Activated T-cell treated with anti-CD3 and anti-CD28 coated beads, Interleukin-2, amount 50 U/mL, for 24 hours (primary cell): ENCODE measurements at regions not wholly inside any gene's neighbourhood (a gene's known extent, or its start where the extent isn't known, plus 50 kb on each side); places are given as distances from the start of the nearest gene placed in this dataset.

Experiments
- DNase-seq: peaks from one replicate; pipeline ENCODE4 v3.0.0-alpha.2; 2020
- H3K27ac Mint-ChIP-seq: 2 replicates; pipeline ENCODE4 v1.8.0; 2020; ENCODE audit warnings: mild to moderate bottlenecking, mixed read lengths
- H3K27me3 Mint-ChIP-seq: 2 replicates; pipeline ENCODE4 v1.8.0; 2020; ENCODE audit warnings: mixed read lengths
- H3K36me3 Mint-ChIP-seq: 2 replicates; pipeline ENCODE4 v1.8.0; 2020; ENCODE audit warnings: low read depth, mixed read lengths
- H3K4me1 Mint-ChIP-seq: 2 replicates; pipeline ENCODE4 v1.8.0; 2020; ENCODE audit warnings: low read depth, mixed read lengths
- H3K4me3 Mint-ChIP-seq: 2 replicates; pipeline ENCODE4 v1.8.0; 2020; ENCODE audit warnings: mild to moderate bottlenecking, moderate library complexity, mixed read lengths
- H3K9me3 Mint-ChIP-seq: 2 replicates; pipeline ENCODE4 v1.8.0; 2020; ENCODE audit warnings: mixed read lengths

- Mint-ChIP-seq H3K4me3 (no peak overlapping the region), H3K27me3 (peaks cover 34% of the 10 kb centered on the region), H3K9me3 (no peaks in the 10 kb centered on the region), H3K4me1 (no peaks in the 10 kb centered on the region), H3K36me3 (no peaks in the 10 kb centered on the region), H3K27ac (no peak overlapping the region)
- no peak for DNase-seq
These were observed 107.1 kb upstream of the TSC22D2 start for GRCh38 chr3:150300852-150301517.

- H3K27me3 Mint-ChIP-seq: peaks cover 29% of the 10 kb centered on the region
These were observed 107.7 kb upstream of the TSC22D2 start for GRCh38 chr3:150300388-150300787.

GRCh38 chr3:150299201-150299600 is 108.9 kb upstream of the TSC22D2 start:
- Mint-ChIP-seq H3K9me3 (no peaks in the 10 kb centered on the region), H3K4me3 (no peak overlapping the region), H3K27ac (no peak overlapping the region), H3K27me3 (peaks cover 25% of the 10 kb centered on the region), H3K4me1 (no peaks in the 10 kb centered on the region), H3K36me3 (no peaks in the 10 kb centered on the region)
- no peak for DNase-seq

More at GRCh38 chr3:150300388-150300787, 107.7 kb upstream of the TSC22D2 start:
- Mint-ChIP-seq H3K9me3 (no peaks in the 10 kb centered on the region), H3K4me1 (no peaks in the 10 kb centered on the region), H3K36me3 (no peaks in the 10 kb centered on the region), H3K27ac (no peak overlapping the region), H3K4me3 (no peak overlapping the region)
- DNase-seq: no peak

GRCh38 chr3:150296966-150297365 is 111.1 kb upstream of the TSC22D2 start:
- H3K9me3 Mint-ChIP-seq: no peaks in the 10 kb centered on the region
- H3K4me1 Mint-ChIP-seq: no peaks in the 10 kb centered on the region
- no peak overlapping the region for H3K4me3 Mint-ChIP-seq
- H3K27me3 Mint-ChIP-seq: peaks cover 32% of the 10 kb centered on the region
- no peak for DNase-seq
- H3K27ac Mint-ChIP-seq: no peak overlapping the region
- no peaks in the 10 kb centered on the region for H3K36me3 Mint-ChIP-seq

- DNase-seq: no peak
- H3K4me3 Mint-ChIP-seq: no peak overlapping the region
- H3K27me3 Mint-ChIP-seq: peaks cover 32% of the 10 kb centered on the region
- no peaks in the 10 kb centered on the region for H3K9me3 Mint-ChIP-seq
- H3K27ac Mint-ChIP-seq: no peak overlapping the region
- H3K4me1 Mint-ChIP-seq: no peaks in the 10 kb centered on the region
- no peaks in the 10 kb centered on the region for H3K36me3 Mint-ChIP-seq
These were observed 111.9 kb upstream of the TSC22D2 start for GRCh38 chr3:150296123-150296735.

GRCh38 chr3:150293401-150294001 is 114.6 kb upstream of the TSC22D2 start:
- no peak overlapping the region for H3K27ac Mint-ChIP-seq
- no peaks in the 10 kb centered on the region for H3K36me3 Mint-ChIP-seq
- no peak for DNase-seq
- no peak overlapping the region for H3K4me3 Mint-ChIP-seq
- H3K27me3 Mint-ChIP-seq: peaks cover 33% of the 10 kb centered on the region
- H3K9me3 Mint-ChIP-seq: no peaks in the 10 kb centered on the region
- no peaks in the 10 kb centered on the region for H3K4me1 Mint-ChIP-seq

GRCh38 chr3:150292891-150293290 is 115.2 kb upstream of the TSC22D2 start:
- Mint-ChIP-seq H3K27ac (no peak overlapping the region), H3K4me1 (no peaks in the 10 kb centered on the region), H3K9me3 (no peaks in the 10 kb centered on the region), H3K36me3 (no peaks in the 10 kb centered on the region), H3K4me3 (no peak overlapping the region), H3K27me3 (peaks cover 38% of the 10 kb centered on the region)
- no peak for DNase-seq

GRCh38 chr3:150291515-150291914 is 116.6 kb upstream of the TSC22D2 start:
- Mint-ChIP-seq H3K4me1 (no peaks in the 10 kb centered on the region), H3K4me3 (no peak overlapping the region), H3K27ac (no peak overlapping the region), H3K36me3 (no peaks in the 10 kb centered on the region), H3K27me3 (peaks cover 40% of the 10 kb centered on the region), H3K9me3 (no peaks in the 10 kb centered on the region)
- no peak for DNase-seq

GRCh38 chr3:150286390-150287147 is 121.5 kb upstream of the TSC22D2 start:
- Mint-ChIP-seq H3K4me3 (no peak overlapping the region), H3K4me1 (no peaks in the 10 kb centered on the region), H3K36me3 (no peaks in the 10 kb centered on the region), H3K9me3 (no peaks in the 10 kb centered on the region), H3K27ac (no peak overlapping the region), H3K27me3 (peaks cover 37% of the 10 kb centered on the region)
- peak; percentile 32 for DNase-seq

GRCh38 chr3:150285601-150286000 is 122.5 kb upstream of the TSC22D2 start:
- DNase-seq: no peak
- Mint-ChIP-seq H3K4me1 (no peaks in the 10 kb centered on the region), H3K36me3 (no peaks in the 10 kb centered on the region), H3K27ac (no peak overlapping the region), H3K27me3 (peaks cover 40% of the 10 kb centered on the region), H3K9me3 (no peaks in the 10 kb centered on the region), H3K4me3 (no peak overlapping the region)

GRCh38 chr3:150278843-150279381 is 129.2 kb upstream of the TSC22D2 start:
- Mint-ChIP-seq H3K36me3 (no peaks in the 10 kb centered on the region), H3K9me3 (no peaks in the 10 kb centered on the region), H3K4me1 (no peaks in the 10 kb centered on the region), H3K4me3 (no peak overlapping the region), H3K27ac (no peak overlapping the region), H3K27me3 (peaks cover 33% of the 10 kb centered on the region)
- DNase-seq: no peak

GRCh38 chr3:150278195-150278594 is 129.9 kb upstream of the TSC22D2 start:
- no peak for DNase-seq
- H3K4me3 Mint-ChIP-seq: no peak overlapping the region
- no peaks in the 10 kb centered on the region for H3K9me3 Mint-ChIP-seq
- no peaks in the 10 kb centered on the region for H3K4me1 Mint-ChIP-seq
- H3K36me3 Mint-ChIP-seq: no peaks in the 10 kb centered on the region
- no peak overlapping the region for H3K27ac Mint-ChIP-seq
- peaks cover 31% of the 10 kb centered on the region for H3K27me3 Mint-ChIP-seq

GRCh38 chr3:150277444-150277843 is 130.7 kb upstream of the TSC22D2 start:
- no peak overlapping the region for H3K4me3 Mint-ChIP-seq
- H3K27me3 Mint-ChIP-seq: peaks cover 29% of the 10 kb centered on the region
- no peaks in the 10 kb centered on the region for H3K36me3 Mint-ChIP-seq
- H3K4me1 Mint-ChIP-seq: no peaks in the 10 kb centered on the region
- no peaks in the 10 kb centered on the region for H3K9me3 Mint-ChIP-seq
- DNase-seq: no peak
- H3K27ac Mint-ChIP-seq: no peak overlapping the region

GRCh38 chr3:150275941-150276340 is 132.2 kb upstream of the TSC22D2 start:
- no peaks in the 10 kb centered on the region for H3K9me3 Mint-ChIP-seq
- H3K36me3 Mint-ChIP-seq: no peaks in the 10 kb centered on the region
- no peak overlapping the region for H3K27ac Mint-ChIP-seq
- no peaks in the 10 kb centered on the region for H3K4me1 Mint-ChIP-seq
- peaks cover 18% of the 10 kb centered on the region for H3K27me3 Mint-ChIP-seq
- H3K4me3 Mint-ChIP-seq: no peak overlapping the region
- no peak for DNase-seq
